DND-41 (cell line): ENCODE measurements at regions not wholly inside any gene's neighbourhood (a gene's known extent, or its start where the extent isn't known, plus 50 kb on each side); places are given as distances from the start of the nearest gene placed in this dataset.

Experiments used
- EZH2 ChIP-seq: IDR thresholded peaks from 3 replicates; pipeline ENCODE4 v1.6.1; 2012; ENCODE audit warnings: borderline replicate concordance, low read depth, mild to moderate bottlenecking, moderate library complexity, low read length, inconsistent platforms; ENCODE audit not compliant: severe bottlenecking
- TF ChIP-seq, protein P1 (sequence below): IDR thresholded peaks from 2 replicates; pipeline ENCODE4 v1.5.1; 2012; ENCODE audit warnings: borderline replicate concordance, low read length, moderate library complexity, mild to moderate bottlenecking; ENCODE audit not compliant: poor library complexity, severe bottlenecking; ENCODE audit errors: extremely low read depth

- TF ChIP-seq, protein P1, sequence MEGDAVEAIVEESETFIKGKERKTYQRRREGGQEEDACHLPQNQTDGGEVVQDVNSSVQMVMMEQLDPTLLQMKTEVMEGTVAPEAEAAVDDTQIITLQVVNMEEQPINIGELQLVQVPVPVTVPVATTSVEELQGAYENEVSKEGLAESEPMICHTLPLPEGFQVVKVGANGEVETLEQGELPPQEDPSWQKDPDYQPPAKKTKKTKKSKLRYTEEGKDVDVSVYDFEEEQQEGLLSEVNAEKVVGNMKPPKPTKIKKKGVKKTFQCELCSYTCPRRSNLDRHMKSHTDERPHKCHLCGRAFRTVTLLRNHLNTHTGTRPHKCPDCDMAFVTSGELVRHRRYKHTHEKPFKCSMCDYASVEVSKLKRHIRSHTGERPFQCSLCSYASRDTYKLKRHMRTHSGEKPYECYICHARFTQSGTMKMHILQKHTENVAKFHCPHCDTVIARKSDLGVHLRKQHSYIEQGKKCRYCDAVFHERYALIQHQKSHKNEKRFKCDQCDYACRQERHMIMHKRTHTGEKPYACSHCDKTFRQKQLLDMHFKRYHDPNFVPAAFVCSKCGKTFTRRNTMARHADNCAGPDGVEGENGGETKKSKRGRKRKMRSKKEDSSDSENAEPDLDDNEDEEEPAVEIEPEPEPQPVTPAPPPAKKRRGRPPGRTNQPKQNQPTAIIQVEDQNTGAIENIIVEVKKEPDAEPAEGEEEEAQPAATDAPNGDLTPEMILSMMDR = no peak
- no peak for TF ChIP-seq EZH2
Observed at GRCh38 chr14:103221781-103222358, 98.6 kb downstream of the TNFAIP2 start.
